ENCODE measurements at regions not wholly inside any gene's neighbourhood (a gene's known extent, or its start where the extent isn't known, plus 50 kb on each side); places are given as distances from the start of the nearest gene placed in this dataset.

DNA sequence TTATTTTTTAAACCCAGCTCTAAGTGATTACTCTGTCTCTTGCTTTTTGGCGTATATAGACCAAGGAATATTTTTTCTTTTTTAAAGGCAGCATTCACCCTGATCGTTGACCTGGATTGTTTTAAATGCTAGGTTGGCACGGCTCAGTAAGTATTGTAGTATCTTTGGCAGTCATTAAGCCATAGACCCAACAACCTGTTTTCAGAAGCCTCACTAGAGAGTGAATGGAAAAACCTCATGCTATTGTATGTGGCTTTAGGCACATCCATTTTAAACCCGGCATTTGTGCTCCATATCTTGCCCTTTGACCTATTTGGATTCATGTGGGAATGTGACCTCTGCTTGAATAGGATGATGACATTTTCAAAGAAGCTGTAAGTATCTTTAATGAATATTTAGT lies 183.9 kb downstream of the SNCA start:
- no peak for DNase-seq (ENCODE audit: low read depth)
- TF ChIP-seq, protein P1, sequence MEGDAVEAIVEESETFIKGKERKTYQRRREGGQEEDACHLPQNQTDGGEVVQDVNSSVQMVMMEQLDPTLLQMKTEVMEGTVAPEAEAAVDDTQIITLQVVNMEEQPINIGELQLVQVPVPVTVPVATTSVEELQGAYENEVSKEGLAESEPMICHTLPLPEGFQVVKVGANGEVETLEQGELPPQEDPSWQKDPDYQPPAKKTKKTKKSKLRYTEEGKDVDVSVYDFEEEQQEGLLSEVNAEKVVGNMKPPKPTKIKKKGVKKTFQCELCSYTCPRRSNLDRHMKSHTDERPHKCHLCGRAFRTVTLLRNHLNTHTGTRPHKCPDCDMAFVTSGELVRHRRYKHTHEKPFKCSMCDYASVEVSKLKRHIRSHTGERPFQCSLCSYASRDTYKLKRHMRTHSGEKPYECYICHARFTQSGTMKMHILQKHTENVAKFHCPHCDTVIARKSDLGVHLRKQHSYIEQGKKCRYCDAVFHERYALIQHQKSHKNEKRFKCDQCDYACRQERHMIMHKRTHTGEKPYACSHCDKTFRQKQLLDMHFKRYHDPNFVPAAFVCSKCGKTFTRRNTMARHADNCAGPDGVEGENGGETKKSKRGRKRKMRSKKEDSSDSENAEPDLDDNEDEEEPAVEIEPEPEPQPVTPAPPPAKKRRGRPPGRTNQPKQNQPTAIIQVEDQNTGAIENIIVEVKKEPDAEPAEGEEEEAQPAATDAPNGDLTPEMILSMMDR (conservative IDR thresholded peaks at IDR 0.05; ENCODE audit: low read length) = no peak

DNA sequence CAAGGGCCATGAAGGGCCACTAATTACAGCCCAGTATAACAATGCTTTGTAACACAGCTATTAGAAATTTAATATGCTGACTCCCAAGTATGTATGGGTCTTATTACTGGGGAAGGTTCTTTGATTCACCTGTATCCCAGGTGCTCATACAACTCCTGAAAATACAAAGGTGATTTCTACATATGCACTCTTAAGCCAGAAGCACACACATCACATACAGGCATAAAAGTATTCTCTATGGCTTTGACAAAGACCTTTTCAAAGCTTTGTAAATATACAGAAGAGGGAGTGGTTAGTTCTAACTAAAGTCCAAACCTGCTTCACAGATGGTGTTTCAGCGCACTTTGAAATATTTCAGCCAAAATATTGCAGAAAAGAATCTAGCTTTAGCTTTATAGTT lies 191.5 kb downstream of the SNCA start:
- H3K4me3 ChIP-seq (ENCODE audit: low read length) = no peak overlapping the region
- TF ChIP-seq, protein P1 (conservative IDR thresholded peaks at IDR 0.05; ENCODE audit: low read length) = no peak
- DNase-seq (ENCODE audit: low read depth) = no peak

More for the DNA sequence above, 183.9 kb downstream of the SNCA start:
- H3K4me3 ChIP-seq (ENCODE audit: low read length) = no peak overlapping the region

DNA sequence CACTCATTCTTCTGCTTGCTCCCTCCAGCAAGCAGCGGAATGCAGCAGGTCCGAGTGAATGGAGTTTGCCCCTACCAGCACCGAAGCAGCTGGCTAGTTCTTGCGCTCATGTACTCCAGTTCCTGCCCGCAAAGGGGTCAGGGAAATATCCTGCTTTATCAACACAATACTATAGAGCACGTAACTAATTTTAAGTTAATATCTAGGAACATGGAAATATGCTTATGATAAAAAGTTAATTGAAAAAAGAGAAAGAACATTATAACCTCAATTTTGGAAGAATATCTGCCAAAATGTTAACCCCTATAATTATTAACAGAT lies 195.6 kb downstream of the SNCA start:
- peak overlapping the region; percentile 25 for H3K4me3 ChIP-seq (ENCODE audit: low read length)
- no peak for DNase-seq (ENCODE audit: low read depth)
- TF ChIP-seq, protein P1 (conservative IDR thresholded peaks at IDR 0.05; ENCODE audit: low read length) = no peak

DNA sequence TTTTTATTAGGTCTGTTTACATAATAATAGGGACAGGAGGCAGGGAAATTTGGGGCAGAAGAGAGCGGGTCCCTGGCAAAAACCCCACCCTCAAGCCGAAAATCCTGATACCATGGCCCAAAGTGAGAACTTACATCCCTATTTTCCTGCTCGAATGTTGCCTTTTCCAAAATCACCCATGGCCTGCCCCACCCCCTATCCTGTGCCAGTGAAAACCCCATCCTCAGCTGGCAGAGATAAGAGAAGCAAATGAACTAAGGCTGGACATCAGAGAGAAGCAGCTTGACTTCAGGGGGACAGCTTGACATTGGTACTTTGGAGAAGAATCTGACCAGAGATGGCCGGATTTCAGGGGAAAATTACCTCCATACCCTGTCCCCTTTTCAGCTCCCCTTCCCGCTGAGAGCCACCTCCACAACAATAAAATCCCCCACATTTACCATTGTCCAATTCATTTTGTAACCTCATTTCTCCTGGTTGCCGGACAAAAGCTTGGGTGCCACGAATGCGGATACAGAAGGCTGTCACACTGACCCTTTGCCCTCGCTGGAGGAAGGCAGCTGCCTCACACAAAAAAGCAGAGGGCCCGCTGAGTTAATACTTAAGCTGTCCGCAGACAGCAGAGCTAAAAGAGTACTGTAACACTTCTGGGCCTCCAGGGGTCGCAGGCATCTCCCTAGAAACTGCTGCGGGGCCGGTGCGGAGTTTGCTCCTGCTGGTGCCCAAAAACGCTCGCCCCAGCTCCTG lies 196.2 kb downstream of the SNCA start:
- H3K4me3 ChIP-seq (ENCODE audit: low read length) = peak overlapping the region; percentile 25
- TF ChIP-seq, protein P1 (conservative IDR thresholded peaks at IDR 0.05; ENCODE audit: low read length) = peak; percentile 73
- peak; percentile 56 for DNase-seq (ENCODE audit: low read depth)

DNA sequence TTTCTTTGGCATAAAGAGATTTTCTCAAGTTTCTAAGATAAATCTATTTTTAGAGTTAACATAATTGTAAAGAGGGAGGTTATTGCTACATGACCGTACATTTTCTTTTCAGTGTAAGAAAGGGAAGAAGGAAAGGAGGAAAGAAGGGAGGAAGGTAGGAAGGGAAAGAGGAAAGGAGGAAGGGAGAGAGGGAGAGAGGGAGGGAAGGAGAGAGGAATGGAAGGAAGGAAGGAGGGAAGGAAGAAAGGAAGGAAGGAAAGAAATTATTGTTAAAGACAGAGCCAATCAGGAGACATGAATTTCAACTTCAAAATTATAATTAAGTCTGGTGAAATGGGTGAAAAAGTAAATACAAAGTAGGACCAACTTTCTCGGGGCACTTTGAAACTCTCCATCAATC lies 197.6 kb downstream of the SNCA start:
- TF ChIP-seq, protein P1 (conservative IDR thresholded peaks at IDR 0.05; ENCODE audit: low read length) = no peak
- no peak overlapping the region for H3K4me3 ChIP-seq (ENCODE audit: low read length)
- no peak for DNase-seq (ENCODE audit: low read depth)

GRCh38 chr4:89625599-89626293 lies 211.2 kb downstream of the SNCA start:
- TF ChIP-seq, protein P1 (conservative IDR thresholded peaks at IDR 0.05; ENCODE audit: low read length) = no peak

More at GRCh38 chr4:89625599-89626293, 211.2 kb downstream of the SNCA start:
- H3K4me3 ChIP-seq (ENCODE audit: low read length) = no peak overlapping the region
- DNase-seq (ENCODE audit: low read depth) = no peak

All from AG10803 (cell line).